CD14-positive monocyte (primary cell): ENCODE measurements at regions not wholly inside any gene's neighbourhood (a gene's known extent, or its start where the extent isn't known, plus 50 kb on each side); places are given as distances from the start of the nearest gene placed in this dataset.

Source experiments
- DNase-seq, 3 donors: peaks; one replicate each; pipeline ENCODE4 v3.0.0-alpha.2; 2011 to 2022
- H2AFZ ChIP-seq: 2 replicates; pipeline ENCODE4 v1.6.0; 2012; ENCODE audit warnings: mild to moderate bottlenecking, low read depth, low read length, inconsistent platforms; ENCODE audit not compliant: insufficient read depth, poor library complexity, severe bottlenecking
- H3K27ac ChIP-seq, 2 donors: 1 replicate in 1 of 2; 2 replicates in 1 of 2; pipeline ENCODE4 v1.5.1; 2012 to 2013; ENCODE audit warnings: low read length in 2 of 2, control low read depth in 1 of 2, inconsistent platforms in 1 of 2, low read depth in 1 of 2, mild to moderate bottlenecking in 1 of 2
- H3K27me3 ChIP-seq, 2 donors: one replicate each; pipeline versions ENCODE4 v1.6.0 to v1.6.1; 2011 to 2013; ENCODE audit warnings: low read length in 2 of 2; ENCODE audit not compliant: control insufficient read depth in 2 of 2, insufficient read depth in 2 of 2
- H3K36me3 ChIP-seq, 2 donors: replicated peaks in 1 of 2; 1 replicate in 1 of 2; 2 replicates in 1 of 2; pipeline versions ENCODE4 v1.5.1 to v1.6.1; 2012 to 2013; ENCODE audit warnings: low read length in 2 of 2, control low read depth in 1 of 2, inconsistent platforms in 1 of 2, mild to moderate bottlenecking in 1 of 2; ENCODE audit not compliant: insufficient read depth in 2 of 2, control insufficient read depth in 1 of 2
- H3K4me1 ChIP-seq, 2 donors: 1 replicate in 1 of 2; 2 replicates in 1 of 2; pipeline versions ENCODE4 v1.5.1 to v1.6.1; 2012 to 2013; ENCODE audit warnings: low read length in 2 of 2, control low read depth in 1 of 2, inconsistent platforms in 1 of 2, mild to moderate bottlenecking in 1 of 2, moderate library complexity in 1 of 2; ENCODE audit not compliant: insufficient read depth in 2 of 2, control insufficient read depth in 1 of 2
- H3K4me2 ChIP-seq: replicated peaks from 2 replicates; pipeline ENCODE3; 2012; ENCODE audit warnings: low read length, moderate library complexity, mild to moderate bottlenecking; ENCODE audit not compliant: poor library complexity, severe bottlenecking; ENCODE audit errors: extremely low read depth
- H3K4me3 ChIP-seq, 3 experiments: fragments of 200-600 bp in 1 of 3; sonication (generic) in 1 of 3; replicated peaks in 1 of 3; 1 replicate in 2 of 3; 2 replicates in 1 of 3; pipeline ENCODE4 v1.5.1; 2011 to 2013; ENCODE audit warnings: low read length in 3 of 3, mild to moderate bottlenecking in 3 of 3, control low read depth in 2 of 3, low read depth in 2 of 3, inconsistent platforms in 1 of 3, moderate library complexity in 1 of 3
- H3K79me2 ChIP-seq: 2 replicates; pipeline ENCODE4 v1.6.0; 2012; ENCODE audit warnings: mild to moderate bottlenecking, control low read depth, inconsistent platforms, low read length, moderate library complexity; ENCODE audit not compliant: insufficient read depth
- H3K9ac ChIP-seq: 2 replicates; pipeline ENCODE4 v1.6.0; 2017; ENCODE audit warnings: low read length, mild to moderate bottlenecking; ENCODE audit not compliant: insufficient read depth, poor library complexity, severe bottlenecking
- H3K9me3 ChIP-seq, 2 donors: replicated peaks in 1 of 2; 1 replicate in 1 of 2; 2 replicates in 1 of 2; pipeline versions ENCODE4 v1.5.1 to v1.6.1; 2012 to 2013; ENCODE audit warnings: low read length in 2 of 2, control low read depth in 1 of 2; ENCODE audit not compliant: control insufficient read depth in 1 of 2, insufficient read depth in 1 of 2
- H4K20me1 ChIP-seq: 2 replicates; pipeline ENCODE4 v1.6.0; 2012; ENCODE audit warnings: mild to moderate bottlenecking, low read length, control low read depth, moderate library complexity; ENCODE audit not compliant: insufficient read depth
- H3K27ac Mint-ChIP-seq, 7 donors: one replicate each; pipeline ENCODE4 v1.8.0; 2020; ENCODE audit warnings: mild to moderate bottlenecking in 7 of 7, mixed read lengths in 7 of 7, moderate library complexity in 6 of 7, inconsistent platforms in 2 of 7
- H3K27me3 Mint-ChIP-seq, 3 donors: one replicate each; pipeline ENCODE4 v1.8.0; 2021 to 2022; ENCODE audit warnings: low read depth in 3 of 3, mild to moderate bottlenecking in 3 of 3, mixed read lengths in 3 of 3, moderate library complexity in 3 of 3, inconsistent platforms in 1 of 3
- H3K36me3 Mint-ChIP-seq, 2 donors: one replicate each; pipeline ENCODE4 v1.8.0; 2020; ENCODE audit warnings: mixed read lengths in 2 of 2, inconsistent platforms in 1 of 2, mild to moderate bottlenecking in 1 of 2
- H3K4me1 Mint-ChIP-seq: one replicate; pipeline ENCODE4 v1.8.0; 2020; ENCODE audit warnings: mild to moderate bottlenecking, mixed read lengths
- H3K4me3 Mint-ChIP-seq, 2 donors: one replicate each; pipeline ENCODE4 v1.8.0; 2020; ENCODE audit warnings: mild to moderate bottlenecking in 2 of 2, mixed read lengths in 2 of 2, moderate library complexity in 1 of 2
- H3K9me3 Mint-ChIP-seq, 7 donors: one replicate each; pipeline ENCODE4 v1.8.0; 2020 to 2022; ENCODE audit warnings: mixed read lengths in 7 of 7, mild to moderate bottlenecking in 6 of 7, moderate library complexity in 6 of 7, inconsistent platforms in 2 of 7
- WGBS: methylation state at CpG from one replicate; pipeline ENCODE4 v1.1.5; 2013; ENCODE audit warnings: missing lambda C conversion rate; ENCODE audit not compliant: insufficient coverage; 5-methylcytosine and 5-hydroxymethylcytosine counted together
- intact Hi-C, 2 donors: fragments of 100-400 bp; cut with micrococcal nuclease; formaldehyde crosslinking; loops; one replicate each; pipeline versions ENCODE4 v1.15.0 to v1.15.1; 2023
- TF ChIP-seq, protein P1 (sequence below): fragments of 200-600 bp; IDR thresholded peaks from one replicate; pipeline ENCODE4 v1.8.0; 2022; ENCODE audit warnings: antibody characterized with exemption, mild to moderate bottlenecking

DNA sequence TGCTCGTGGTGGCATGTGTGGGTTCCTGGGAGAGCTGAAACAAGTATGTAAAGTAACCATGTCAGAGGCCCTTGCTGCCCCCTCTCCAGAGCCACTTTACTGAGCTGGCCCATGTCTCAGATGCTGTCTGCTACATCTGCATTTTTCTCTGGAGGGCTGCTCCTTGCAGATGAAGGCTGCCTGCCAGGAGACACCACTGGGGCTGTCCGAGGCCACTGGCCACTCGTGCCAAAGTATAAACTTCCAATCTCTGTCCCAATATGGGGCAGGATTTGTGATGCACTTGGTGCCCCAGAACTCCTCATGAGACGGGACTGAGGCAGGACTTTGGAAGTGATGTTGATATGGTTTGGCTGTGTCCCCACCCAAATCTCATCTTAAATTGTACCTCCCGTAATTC is 478.4 kb upstream of the B3GAT1 start:
- peaks cover 0 to 13% (median 4%) of the 10 kb centered on the region in 7 donors for H3K9me3 Mint-ChIP-seq
- no peak overlapping the region for H3K27ac ChIP-seq
- intact Hi-C loops, result no loop called here
- H2AFZ ChIP-seq, result no peak overlapping the region
- no peaks in the 10 kb centered on the region for H3K4me1 ChIP-seq
- no peak overlapping the region for H3K4me2 ChIP-seq
- TF ChIP-seq, protein P1, sequence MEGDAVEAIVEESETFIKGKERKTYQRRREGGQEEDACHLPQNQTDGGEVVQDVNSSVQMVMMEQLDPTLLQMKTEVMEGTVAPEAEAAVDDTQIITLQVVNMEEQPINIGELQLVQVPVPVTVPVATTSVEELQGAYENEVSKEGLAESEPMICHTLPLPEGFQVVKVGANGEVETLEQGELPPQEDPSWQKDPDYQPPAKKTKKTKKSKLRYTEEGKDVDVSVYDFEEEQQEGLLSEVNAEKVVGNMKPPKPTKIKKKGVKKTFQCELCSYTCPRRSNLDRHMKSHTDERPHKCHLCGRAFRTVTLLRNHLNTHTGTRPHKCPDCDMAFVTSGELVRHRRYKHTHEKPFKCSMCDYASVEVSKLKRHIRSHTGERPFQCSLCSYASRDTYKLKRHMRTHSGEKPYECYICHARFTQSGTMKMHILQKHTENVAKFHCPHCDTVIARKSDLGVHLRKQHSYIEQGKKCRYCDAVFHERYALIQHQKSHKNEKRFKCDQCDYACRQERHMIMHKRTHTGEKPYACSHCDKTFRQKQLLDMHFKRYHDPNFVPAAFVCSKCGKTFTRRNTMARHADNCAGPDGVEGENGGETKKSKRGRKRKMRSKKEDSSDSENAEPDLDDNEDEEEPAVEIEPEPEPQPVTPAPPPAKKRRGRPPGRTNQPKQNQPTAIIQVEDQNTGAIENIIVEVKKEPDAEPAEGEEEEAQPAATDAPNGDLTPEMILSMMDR, result no peak
- H3K79me2 ChIP-seq, result no peaks in the 10 kb centered on the region
- no peak overlapping the region for H3K27ac Mint-ChIP-seq
- H4K20me1 ChIP-seq, result no peaks in the 10 kb centered on the region
- H3K27me3 Mint-ChIP-seq, result peaks cover 0 to 1% (median 0%) of the 10 kb centered on the region in 3 donors
- H3K4me1 Mint-ChIP-seq, result no peaks in the 10 kb centered on the region
- H3K9me3 ChIP-seq, result peaks cover 0 to 7% of the 10 kb centered on the region in 2 donors
- no peaks in the 10 kb centered on the region for H3K36me3 Mint-ChIP-seq
- no peak overlapping the region for H3K9ac ChIP-seq
- no peaks in the 10 kb centered on the region for H3K27me3 ChIP-seq
- no peak overlapping the region for H3K4me3 Mint-ChIP-seq
- no peaks in the 10 kb centered on the region for H3K36me3 ChIP-seq
- H3K4me3 ChIP-seq, result no peak overlapping the region
- WGBS, result 90% methylated on average over 2 of the region's 5 CpGs
- no peak for DNase-seq

DNA sequence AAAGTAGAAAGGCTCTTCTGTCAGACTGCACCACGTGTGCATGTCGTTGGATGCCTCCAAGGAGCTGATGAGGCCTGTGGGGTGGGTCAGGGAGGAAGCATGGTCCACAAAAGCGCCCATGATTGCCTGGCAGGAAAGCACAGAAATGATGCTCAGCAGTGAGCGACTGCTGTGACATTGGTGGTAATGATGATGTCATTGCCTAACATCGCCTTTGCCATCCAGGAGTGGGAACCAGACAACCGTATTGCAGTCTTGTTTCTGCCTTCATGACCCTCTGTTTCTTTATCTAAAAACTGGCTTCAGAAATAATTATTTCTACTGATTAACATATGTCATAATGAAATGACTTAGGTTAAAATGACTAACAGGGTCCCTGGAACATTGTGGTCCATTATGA is 477.8 kb upstream of the B3GAT1 start:
- Histone ChIP-seq H3K4me1 (no peaks in the 10 kb centered on the region), H3K4me3 (no peak overlapping the region), H3K27me3 (no peaks in the 10 kb centered on the region), H3K9ac (no peak overlapping the region), H3K79me2 (no peaks in the 10 kb centered on the region), H3K9me3 (peaks cover 0 to 7% of the 10 kb centered on the region in 2 donors), H3K36me3 (no peaks in the 10 kb centered on the region), H4K20me1 (no peaks in the 10 kb centered on the region), H2AFZ (no peak overlapping the region), H3K4me2 (no peak overlapping the region), H3K27ac (no peak overlapping the region)
- H3K27me3 Mint-ChIP-seq, result peaks cover 0 to 3% (median 0%) of the 10 kb centered on the region in 3 donors
- no peak overlapping the region for H3K27ac Mint-ChIP-seq
- peaks cover 0 to 13% (median 4%) of the 10 kb centered on the region in 7 donors for H3K9me3 Mint-ChIP-seq
- 75% methylated on average over 5 of the region's 6 CpGs for WGBS
- no peaks in the 10 kb centered on the region for H3K36me3 Mint-ChIP-seq
- TF ChIP-seq, protein P1, result no peak
- no peak for DNase-seq
- intact Hi-C loops, result no loop called here
- no peak overlapping the region for H3K4me3 Mint-ChIP-seq
- H3K4me1 Mint-ChIP-seq, result no peaks in the 10 kb centered on the region
